ENCODE measurements at regions not wholly inside any gene's neighbourhood (a gene's known extent, or its start where the extent isn't known, plus 50 kb on each side); places are given as distances from the start of the nearest gene placed in this dataset.
"Not testable (repeated sequence)": the region's sequence is repeated elsewhere in the genome, so short reads cannot be mapped to it uniquely, and the experiment has no call there.

DNA sequence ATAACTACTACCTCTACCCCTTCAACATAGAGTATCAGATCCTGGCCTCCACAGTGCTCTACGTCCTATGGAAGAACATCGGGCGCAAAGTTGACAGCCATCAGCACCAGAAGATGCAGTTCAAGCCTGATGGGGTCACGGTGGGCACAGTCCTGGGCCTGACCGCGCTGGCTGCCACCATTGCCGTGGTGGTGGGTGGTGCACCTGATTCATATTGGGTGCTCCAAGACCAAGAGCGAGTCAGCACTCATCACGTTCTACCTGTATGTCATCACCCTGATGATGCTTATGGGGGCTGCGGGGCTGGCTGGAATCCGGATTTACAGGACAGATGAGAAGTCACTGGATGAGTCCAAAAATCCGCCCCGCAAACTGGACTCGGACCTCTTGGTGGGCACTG, 846.4 kb downstream of the RPIA start:
- not testable (repeated sequence) for H3K4me3 ChIP-seq (ENCODE audit: low read depth, low read length)

DNA sequence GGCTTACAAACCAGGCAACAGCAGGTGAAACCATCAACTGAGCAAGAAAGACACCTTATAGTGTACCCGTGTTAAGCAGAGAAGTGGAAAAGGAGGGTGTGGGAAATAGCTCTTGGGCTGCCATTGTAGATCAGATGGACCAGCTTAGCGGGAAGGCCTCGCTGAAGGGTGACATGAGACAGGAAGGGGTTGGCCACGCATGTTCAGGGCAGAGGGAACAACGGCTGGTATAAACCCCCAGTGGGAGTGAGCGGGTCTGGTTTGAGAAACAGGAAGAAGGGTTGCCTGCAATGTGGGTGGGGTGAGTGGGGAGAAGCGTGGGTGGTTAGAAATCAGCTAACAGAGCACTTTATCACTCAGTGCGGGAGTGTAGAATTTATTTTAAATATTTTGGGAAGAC, 852.6 kb downstream of the RPIA start:
- H3K4me3 ChIP-seq (ENCODE audit: low read depth, low read length), result not testable (repeated sequence)

DNA sequence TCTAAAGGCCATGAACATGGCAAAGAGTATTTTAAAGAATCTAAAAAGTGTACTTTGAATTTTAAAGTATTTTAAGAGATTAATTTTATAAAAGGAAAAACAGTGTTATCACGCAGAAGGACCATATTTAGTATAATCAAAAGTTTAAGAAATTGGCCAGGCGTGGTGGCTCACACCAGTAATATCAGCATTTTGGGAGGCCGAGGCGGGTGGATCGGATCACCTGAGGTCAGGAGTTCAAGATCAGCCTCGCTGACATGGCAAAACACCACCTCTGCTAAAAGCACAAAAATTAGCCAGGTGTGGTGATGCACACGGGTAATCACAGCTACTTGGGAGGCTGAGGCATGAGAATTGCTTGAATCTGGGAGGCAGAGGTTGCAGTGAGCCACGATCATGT, 887.7 kb downstream of the RPIA start:
- H3K4me3 ChIP-seq (ENCODE audit: low read depth, low read length), result not testable (repeated sequence)

GRCh38 chr2:89582816-89583215, 891.3 kb downstream of the RPIA start:
- not testable (repeated sequence) for H3K4me3 ChIP-seq (ENCODE audit: low read depth, low read length)

GRCh38 chr2:89584046-89584445, 892.6 kb downstream of the RPIA start:
- not testable (repeated sequence) for H3K4me3 ChIP-seq (ENCODE audit: low read depth, low read length)

- peak overlapping the region; percentile 38 for H3K4me3 ChIP-seq (ENCODE audit: low read depth, low read length)
These were observed 893.5 kb downstream of the RPIA start for GRCh38 chr2:89584868-89585557.

GRCh38 chr2:89585558-89585920, 894.1 kb downstream of the RPIA start:
- H3K4me3 ChIP-seq (ENCODE audit: low read depth, low read length), result peak overlapping the region; percentile 43

- H3K4me3 ChIP-seq (ENCODE audit: low read depth, low read length), result not testable (repeated sequence)
These were observed 908.4 kb downstream of the RPIA start for GRCh38 chr2:89599843-89600242.

GRCh38 chr2:89606514-89606913, 915.0 kb downstream of the RPIA start:
- H3K4me3 ChIP-seq (ENCODE audit: low read depth, low read length), result not testable (repeated sequence)

DNA sequence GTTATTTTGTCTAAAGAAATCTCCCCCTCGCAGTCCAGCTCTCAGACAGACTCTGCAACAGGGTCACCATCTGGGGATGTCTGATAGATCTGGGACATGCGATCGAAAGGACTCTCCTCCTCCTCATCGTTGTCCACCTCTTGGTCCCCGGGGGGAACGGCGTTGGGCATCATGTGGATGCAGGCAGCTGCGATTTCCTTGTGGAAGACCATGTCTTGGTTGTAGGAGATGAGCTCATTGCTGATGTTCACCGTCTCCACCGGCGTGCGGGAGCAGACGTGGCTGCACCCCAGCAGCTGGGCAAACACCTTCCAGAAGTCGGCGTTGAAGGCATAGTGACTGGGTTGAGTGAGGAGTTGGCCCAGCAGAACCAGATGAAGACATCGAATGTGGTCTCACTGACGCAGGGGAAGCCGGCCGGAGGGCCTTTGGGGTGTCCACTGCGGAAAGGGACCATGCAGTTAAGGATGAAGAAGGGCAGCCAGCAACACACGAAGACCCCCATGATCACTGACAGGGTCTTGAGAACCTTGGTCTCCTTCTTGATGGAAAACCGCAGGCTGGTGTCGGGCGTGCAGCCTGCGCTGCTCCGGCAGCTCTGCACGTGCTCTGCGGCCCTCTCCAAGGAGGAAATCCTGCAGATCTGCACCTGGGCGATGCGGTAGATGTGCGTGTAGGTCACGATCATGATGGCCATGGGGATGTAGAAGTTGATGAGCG, 918.9 kb downstream of the RPIA start:
- H3K4me3 ChIP-seq (ENCODE audit: low read depth, low read length), result not testable (repeated sequence)

GRCh38 chr2:89610927-89611515, 919.5 kb downstream of the RPIA start:
- not testable (repeated sequence) for H3K4me3 ChIP-seq (ENCODE audit: low read depth, low read length)

DNA sequence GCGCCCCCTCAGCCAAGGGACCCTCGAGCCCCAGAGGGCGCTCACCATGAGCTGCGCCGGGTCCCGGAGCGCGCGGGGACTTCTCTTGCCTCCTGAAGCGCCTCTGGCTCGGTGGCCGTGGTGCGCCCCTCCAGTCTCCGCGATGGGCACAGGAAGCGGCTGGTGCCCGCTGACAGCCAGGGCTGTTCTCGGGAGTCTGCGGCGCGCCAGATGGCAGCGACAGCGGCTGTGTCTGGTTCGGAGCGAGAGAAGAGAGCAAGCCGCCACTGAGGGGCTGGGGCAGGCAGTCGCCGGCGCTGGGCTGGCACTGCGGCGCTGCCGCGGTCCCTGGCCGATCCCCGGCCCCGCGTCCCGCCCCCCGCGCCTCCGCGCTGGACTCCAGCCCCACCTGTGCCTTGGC, 920.2 kb downstream of the RPIA start:
- not testable (repeated sequence) for H3K4me3 ChIP-seq (ENCODE audit: low read depth, low read length)

DNA sequence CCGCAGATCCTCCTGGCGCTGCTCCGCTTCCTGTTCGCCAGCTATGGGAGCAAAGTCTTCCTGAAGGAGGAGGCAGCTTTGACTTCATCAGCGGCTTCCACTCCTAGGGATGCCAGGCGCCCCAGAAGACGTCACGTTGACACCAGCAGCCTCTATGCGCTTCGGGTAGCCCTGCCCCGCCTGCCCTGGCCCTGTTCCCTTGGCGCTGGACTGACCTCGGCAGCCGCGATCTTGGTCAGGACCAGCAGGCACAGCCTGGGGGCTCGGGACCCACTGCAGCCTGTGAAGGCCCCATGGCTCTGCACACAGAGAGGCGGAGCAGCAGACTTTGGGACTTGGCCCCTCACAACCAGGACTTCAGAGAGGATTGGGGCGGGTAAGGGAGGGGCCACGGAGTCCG, 957.8 kb downstream of the RPIA start:
- H3K4me3 ChIP-seq (ENCODE audit: low read depth, low read length), result not testable (repeated sequence)

DNA sequence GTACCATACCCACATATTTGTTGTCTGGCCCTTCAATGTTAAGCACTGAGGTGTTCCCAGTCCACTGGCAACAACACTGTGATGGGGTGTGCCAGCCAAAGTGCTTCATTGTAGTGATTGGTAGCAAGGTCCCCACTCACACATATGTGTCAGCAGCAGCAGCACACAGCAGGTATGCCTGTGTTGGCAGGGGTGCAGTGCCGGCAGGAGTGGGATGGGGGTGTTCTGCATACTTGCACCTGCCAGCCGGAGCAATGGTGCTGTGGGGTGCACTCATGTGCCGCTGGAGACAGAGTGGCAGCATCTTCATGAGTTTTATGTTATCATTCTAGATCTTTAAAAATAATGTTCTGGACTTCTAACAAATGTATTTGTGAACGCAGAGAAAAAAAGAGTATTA, 987.8 kb downstream of the RPIA start:
- not testable (repeated sequence) for H3K4me3 ChIP-seq (ENCODE audit: low read depth, low read length)

Data from WI38 (cell line).